ENCODE measurements at regions not wholly inside any gene's neighbourhood (a gene's known extent, or its start where the extent isn't known, plus 50 kb on each side); places are given as distances from the start of the nearest gene placed in this dataset.

- H3K36me3 ChIP-seq (ENCODE audit: control insufficient read depth in 2 of 2, insufficient read depth in 2 of 2, low read length in 1 of 2) = no peaks in the 10 kb centered on the region
- H3K4me3 ChIP-seq (ENCODE audit: low read depth in 1 of 2, low read length in 2 of 2) = no peak overlapping the region
- H3K4me1 ChIP-seq (ENCODE audit: control insufficient read depth in 2 of 2, insufficient read depth in 2 of 2, low read length in 1 of 2) = no peaks in the 10 kb centered on the region
- H3K9me3 ChIP-seq (ENCODE audit: control insufficient read depth in 2 of 2, insufficient read depth in 1 of 2, low read depth in 1 of 2, low read length in 1 of 2) = no peaks in the 10 kb centered on the region
- no peaks in the 10 kb centered on the region for H3K27me3 ChIP-seq (ENCODE audit: control insufficient read depth in 1 of 2, insufficient read depth in 2 of 2, low read length in 2 of 2)
- H3K27ac ChIP-seq (ENCODE audit: low read depth in 2 of 2, low read length in 1 of 2) = no peak overlapping the region
- 68 to 73% methylated on average over 3 of the region's 3 CpGs for WGBS, 2 donors
Observed at GRCh38 chr10:111865550-111865949, 318.0 kb downstream of the GPAM start.

GRCh38 chr10:111871458-111871857 is 312.1 kb downstream of the GPAM start:
- Histone ChIP-seq H3K9me3 (ENCODE audit: control insufficient read depth in 2 of 2, insufficient read depth in 1 of 2, low read depth in 1 of 2, low read length in 1 of 2) (peaks cover 0 to 2% of the 10 kb centered on the region in 2 donors), H3K27me3 (ENCODE audit: control insufficient read depth in 1 of 2, insufficient read depth in 2 of 2, low read length in 2 of 2) (no peaks in the 10 kb centered on the region), H3K36me3 (ENCODE audit: control insufficient read depth in 2 of 2, insufficient read depth in 2 of 2, low read length in 1 of 2) (no peaks in the 10 kb centered on the region), H3K4me1 (ENCODE audit: control insufficient read depth in 2 of 2, insufficient read depth in 2 of 2, low read length in 1 of 2) (no peaks in the 10 kb centered on the region), H3K4me3 (ENCODE audit: low read depth in 1 of 2, low read length in 2 of 2) (no peak overlapping the region), H3K27ac (ENCODE audit: low read depth in 2 of 2, low read length in 1 of 2) (no peak overlapping the region)

GRCh38 chr10:111872591-111872990 is 311.0 kb downstream of the GPAM start:
- no peaks in the 10 kb centered on the region for H3K36me3 ChIP-seq (ENCODE audit: control insufficient read depth in 2 of 2, insufficient read depth in 2 of 2, low read length in 1 of 2)
- 27 to 38% methylated on average over 3 of the region's 3 CpGs for WGBS, 2 donors
- H3K9me3 ChIP-seq (ENCODE audit: control insufficient read depth in 2 of 2, insufficient read depth in 1 of 2, low read depth in 1 of 2, low read length in 1 of 2) = peaks cover 0 to 2% of the 10 kb centered on the region in 2 donors
- H3K27ac ChIP-seq (ENCODE audit: low read depth in 2 of 2, low read length in 1 of 2) = no peak overlapping the region
- H3K4me1 ChIP-seq (ENCODE audit: control insufficient read depth in 2 of 2, insufficient read depth in 2 of 2, low read length in 1 of 2) = no peaks in the 10 kb centered on the region
- H3K27me3 ChIP-seq (ENCODE audit: control insufficient read depth in 1 of 2, insufficient read depth in 2 of 2, low read length in 2 of 2) = no peaks in the 10 kb centered on the region
- H3K4me3 ChIP-seq (ENCODE audit: low read depth in 1 of 2, low read length in 2 of 2) = no peak overlapping the region

- 84 to 88% methylated on average over 4 of the region's 4 CpGs for WGBS, 2 donors
Observed at GRCh38 chr10:111873041-111873440, 310.5 kb downstream of the GPAM start.

GRCh38 chr10:111873621-111874135 is 309.9 kb downstream of the GPAM start:
- no peaks in the 10 kb centered on the region for H3K36me3 ChIP-seq (ENCODE audit: control insufficient read depth in 2 of 2, insufficient read depth in 2 of 2, low read length in 1 of 2)
- no peaks in the 10 kb centered on the region for H3K4me1 ChIP-seq (ENCODE audit: control insufficient read depth in 2 of 2, insufficient read depth in 2 of 2, low read length in 1 of 2)
- no peak overlapping the region for H3K4me3 ChIP-seq (ENCODE audit: low read depth in 1 of 2, low read length in 2 of 2)
- no peaks in the 10 kb centered on the region for H3K27me3 ChIP-seq (ENCODE audit: control insufficient read depth in 1 of 2, insufficient read depth in 2 of 2, low read length in 2 of 2)
- no peak overlapping the region for H3K27ac ChIP-seq (ENCODE audit: low read depth in 2 of 2, low read length in 1 of 2)
- peaks cover 0 to 2% of the 10 kb centered on the region in 2 donors for H3K9me3 ChIP-seq (ENCODE audit: control insufficient read depth in 2 of 2, insufficient read depth in 1 of 2, low read depth in 1 of 2, low read length in 1 of 2)
- 70 to 76% methylated on average over 7 of the region's 7 CpGs for WGBS, 2 donors

More at GRCh38 chr10:111873041-111873440, 310.5 kb downstream of the GPAM start:
- no peaks in the 10 kb centered on the region for H3K36me3 ChIP-seq (ENCODE audit: control insufficient read depth in 2 of 2, insufficient read depth in 2 of 2, low read length in 1 of 2)
- no peaks in the 10 kb centered on the region for H3K4me1 ChIP-seq (ENCODE audit: control insufficient read depth in 2 of 2, insufficient read depth in 2 of 2, low read length in 1 of 2)
- H3K4me3 ChIP-seq (ENCODE audit: low read depth in 1 of 2, low read length in 2 of 2) = no peak overlapping the region
- H3K27me3 ChIP-seq (ENCODE audit: control insufficient read depth in 1 of 2, insufficient read depth in 2 of 2, low read length in 2 of 2) = no peaks in the 10 kb centered on the region
- no peak overlapping the region for H3K27ac ChIP-seq (ENCODE audit: low read depth in 2 of 2, low read length in 1 of 2)
- peaks cover 0 to 2% of the 10 kb centered on the region in 2 donors for H3K9me3 ChIP-seq (ENCODE audit: control insufficient read depth in 2 of 2, insufficient read depth in 1 of 2, low read depth in 1 of 2, low read length in 1 of 2)

- WGBS, 2 donors = 76 to 79% methylated on average over 3 of the region's 3 CpGs
- Histone ChIP-seq H3K27me3 (ENCODE audit: control insufficient read depth in 1 of 2, insufficient read depth in 2 of 2, low read length in 2 of 2) (no peaks in the 10 kb centered on the region), H3K4me3 (ENCODE audit: low read depth in 1 of 2, low read length in 2 of 2) (no peak overlapping the region)
Observed at GRCh38 chr10:111874576-111874975, 309.0 kb downstream of the GPAM start.

GRCh38 chr10:111875725-111876124 is 307.8 kb downstream of the GPAM start:
- Histone ChIP-seq H3K4me3 (ENCODE audit: low read depth in 1 of 2, low read length in 2 of 2) (no peak overlapping the region), H3K27me3 (ENCODE audit: control insufficient read depth in 1 of 2, insufficient read depth in 2 of 2, low read length in 2 of 2) (no peaks in the 10 kb centered on the region), H3K36me3 (ENCODE audit: control insufficient read depth in 2 of 2, insufficient read depth in 2 of 2, low read length in 1 of 2) (no peaks in the 10 kb centered on the region), H3K4me1 (ENCODE audit: control insufficient read depth in 2 of 2, insufficient read depth in 2 of 2, low read length in 1 of 2) (no peaks in the 10 kb centered on the region), H3K9me3 (ENCODE audit: control insufficient read depth in 2 of 2, insufficient read depth in 1 of 2, low read depth in 1 of 2, low read length in 1 of 2) (peaks cover 0 to 2% of the 10 kb centered on the region in 2 donors), H3K27ac (ENCODE audit: low read depth in 2 of 2, low read length in 1 of 2) (no peak overlapping the region)
- 54 to 55% methylated on average over 4 of the region's 4 CpGs for WGBS, 2 donors

More at GRCh38 chr10:111874576-111874975, 309.0 kb downstream of the GPAM start:
- peaks cover 0 to 2% of the 10 kb centered on the region in 2 donors for H3K9me3 ChIP-seq (ENCODE audit: control insufficient read depth in 2 of 2, insufficient read depth in 1 of 2, low read depth in 1 of 2, low read length in 1 of 2)
- H3K27ac ChIP-seq (ENCODE audit: low read depth in 2 of 2, low read length in 1 of 2) = no peak overlapping the region
- H3K36me3 ChIP-seq (ENCODE audit: control insufficient read depth in 2 of 2, insufficient read depth in 2 of 2, low read length in 1 of 2) = no peaks in the 10 kb centered on the region
- H3K4me1 ChIP-seq (ENCODE audit: control insufficient read depth in 2 of 2, insufficient read depth in 2 of 2, low read length in 1 of 2) = no peaks in the 10 kb centered on the region

- WGBS, 2 donors = 38 to 42% methylated on average over 3 of the region's 3 CpGs
- Histone ChIP-seq H3K4me1 (ENCODE audit: control insufficient read depth in 2 of 2, insufficient read depth in 2 of 2, low read length in 1 of 2) (no peaks in the 10 kb centered on the region), H3K27me3 (ENCODE audit: control insufficient read depth in 1 of 2, insufficient read depth in 2 of 2, low read length in 2 of 2) (no peaks in the 10 kb centered on the region), H3K36me3 (ENCODE audit: control insufficient read depth in 2 of 2, insufficient read depth in 2 of 2, low read length in 1 of 2) (no peaks in the 10 kb centered on the region), H3K9me3 (ENCODE audit: control insufficient read depth in 2 of 2, insufficient read depth in 1 of 2, low read depth in 1 of 2, low read length in 1 of 2) (peaks cover 0 to 2% of the 10 kb centered on the region in 2 donors), H3K27ac (ENCODE audit: low read depth in 2 of 2, low read length in 1 of 2) (no peak overlapping the region), H3K4me3 (ENCODE audit: low read depth in 1 of 2, low read length in 2 of 2) (no peak overlapping the region)
Observed at GRCh38 chr10:111877258-111877657, 306.3 kb downstream of the GPAM start.

- H3K27ac ChIP-seq (ENCODE audit: low read depth in 2 of 2, low read length in 1 of 2) = no peak overlapping the region
- no peak overlapping the region for H3K4me3 ChIP-seq (ENCODE audit: low read depth in 1 of 2, low read length in 2 of 2)
- 74 to 81% methylated on average over 2 of the region's 2 CpGs for WGBS, 2 donors
- H3K4me1 ChIP-seq (ENCODE audit: control insufficient read depth in 2 of 2, insufficient read depth in 2 of 2, low read length in 1 of 2) = no peaks in the 10 kb centered on the region
- peaks cover 0 to under 1% of the 10 kb centered on the region in 2 donors for H3K9me3 ChIP-seq (ENCODE audit: control insufficient read depth in 2 of 2, insufficient read depth in 1 of 2, low read depth in 1 of 2, low read length in 1 of 2)
- no peaks in the 10 kb centered on the region for H3K36me3 ChIP-seq (ENCODE audit: control insufficient read depth in 2 of 2, insufficient read depth in 2 of 2, low read length in 1 of 2)
- no peaks in the 10 kb centered on the region for H3K27me3 ChIP-seq (ENCODE audit: control insufficient read depth in 1 of 2, insufficient read depth in 2 of 2, low read length in 2 of 2)
Observed at GRCh38 chr10:111879969-111880368, 303.6 kb downstream of the GPAM start.

- Histone ChIP-seq H3K27me3 (ENCODE audit: control insufficient read depth in 1 of 2, insufficient read depth in 2 of 2, low read length in 2 of 2) (no peaks in the 10 kb centered on the region), H3K9me3 (ENCODE audit: control insufficient read depth in 2 of 2, insufficient read depth in 1 of 2, low read depth in 1 of 2, low read length in 1 of 2) (no peaks in the 10 kb centered on the region), H3K36me3 (ENCODE audit: control insufficient read depth in 2 of 2, insufficient read depth in 2 of 2, low read length in 1 of 2) (no peaks in the 10 kb centered on the region), H3K27ac (ENCODE audit: low read depth in 2 of 2, low read length in 1 of 2) (no peak overlapping the region), H3K4me3 (ENCODE audit: low read depth in 1 of 2, low read length in 2 of 2) (no peak overlapping the region), H3K4me1 (ENCODE audit: control insufficient read depth in 2 of 2, insufficient read depth in 2 of 2, low read length in 1 of 2) (no peaks in the 10 kb centered on the region)
- 53 to 54% methylated on average over 1 of the region's 1 CpG for WGBS, 2 donors
Observed at GRCh38 chr10:111885046-111885445, 298.5 kb downstream of the GPAM start.

Data from esophagus (tissue), 2 donors.